HEK293T (cell line): ENCODE measurements at regions not wholly inside any gene's neighbourhood (a gene's known extent, or its start where the extent isn't known, plus 50 kb on each side); places are given as distances from the start of the nearest gene placed in this dataset.

ENCODE experiments used
- ARNT ChIP-seq: fragments of 450-650 bp; IDR thresholded peaks from 2 replicates; pipeline ENCODE4 v1.6.1; 2017; ENCODE audit warnings: mild to moderate bottlenecking
- BHLHE40 ChIP-seq: fragments of 450-650 bp; IDR thresholded peaks from 2 replicates; pipeline ENCODE4 v1.6.1; 2016; ENCODE audit warnings: mild to moderate bottlenecking, moderate library complexity, borderline replicate concordance
- ELF4 ChIP-seq: fragments of 450-650 bp; IDR thresholded peaks from 2 replicates; pipeline ENCODE4 v1.6.1; 2017; ENCODE audit warnings: antibody characterized with exemption
- FOXM1 ChIP-seq: fragments of 450-650 bp; IDR thresholded peaks from 2 replicates; pipeline ENCODE4 v1.6.1; 2017; ENCODE audit warnings: mild to moderate bottlenecking, borderline replicate concordance
- SP1 ChIP-seq: fragments of 450-650 bp; IDR thresholded peaks from 2 replicates; pipeline ENCODE4 v1.6.1; 2017
- SUZ12 ChIP-seq: fragments of 450-650 bp; IDR thresholded peaks from 2 replicates; pipeline ENCODE4 v1.6.1; 2016; ENCODE audit warnings: mild to moderate bottlenecking
- TARDBP ChIP-seq: fragments of 450-650 bp; IDR thresholded peaks from 2 replicates; pipeline ENCODE4 v1.6.1; 2016
- ZNF384 ChIP-seq: fragments of 450-650 bp; IDR thresholded peaks from 2 replicates; pipeline ENCODE4 v1.6.1; 2016

GRCh38 chr15:37865687-37866086 lies 68.8 kb upstream of the TMCO5A start:
- TF ChIP-seq FOXM1 (no peak), SUZ12 (no peak), BHLHE40 (no peak), ARNT (no peak), ZNF384 (no peak), ELF4 (no peak), TARDBP (no peak), SP1 (no peak)
